GM21423 (cell line): ENCODE measurements at regions not wholly inside any gene's neighbourhood (a gene's known extent, or its start where the extent isn't known, plus 50 kb on each side); places are given as distances from the start of the nearest gene placed in this dataset.
"Not testable (repeated sequence)": the region's sequence is repeated elsewhere in the genome, so short reads cannot be mapped to it uniquely, and the experiment has no call there.

ENCODE experiments used
- ATAC-seq: cut with Tn5 transposase; IDR thresholded peaks from one replicate; pipeline ENCODE4 v1.9.1; 2021; ENCODE audit warnings: mild to moderate bottlenecking, moderate library complexity; ENCODE audit not compliant: unreplicated experiment

GRCh38 chr7:98771519-98771918 is 98.3 kb downstream of the TMEM130 start:
- no peak for ATAC-seq

GRCh38 chr7:98771941-98772603 is 97.7 kb downstream of the TMEM130 start:
- ATAC-seq, result no peak

GRCh38 chr7:98774884-98775283 is 94.9 kb downstream of the TMEM130 start:
- ATAC-seq, result no peak

- ATAC-seq, result no peak
These were observed 92.8 kb downstream of the TMEM130 start for GRCh38 chr7:98777051-98777450.

- no peak for ATAC-seq
These were observed 91.4 kb downstream of the TMEM130 start for GRCh38 chr7:98778421-98778820.

GRCh38 chr7:98779800-98780587 is 89.8 kb downstream of the TMEM130 start:
- no peak for ATAC-seq

GRCh38 chr7:98784216-98784785 is 85.5 kb downstream of the TMEM130 start:
- ATAC-seq, result no peak

- no peak for ATAC-seq
These were observed 83.8 kb downstream of the TMEM130 start for GRCh38 chr7:98785929-98786571.

- ATAC-seq, result no peak
These were observed 80.8 kb downstream of the TMEM130 start for GRCh38 chr7:98788966-98789365.

- not testable (repeated sequence) for ATAC-seq
These were observed 75.4 kb downstream of the TMEM130 start for GRCh38 chr7:98794453-98794852.

GRCh38 chr7:98795741-98796493 is 73.9 kb downstream of the TMEM130 start:
- peak; percentile 88 for ATAC-seq
